Testis (tissue), 2 donors: ENCODE measurements at regions not wholly inside any gene's neighbourhood (a gene's known extent, or its start where the extent isn't known, plus 50 kb on each side); places are given as distances from the start of the nearest gene placed in this dataset.

ENCODE experiments used
- DNase-seq: peaks from one replicate; pipeline ENCODE4 v3.0.0-alpha.2; 2019
- H3K27ac ChIP-seq, 2 donors: fragments of 200-600 bp; sonication (generic); one replicate each; pipeline ENCODE4 v1.5.1; 2019
- H3K27me3 ChIP-seq: fragments of 200-600 bp; sonication (generic); one replicate; pipeline ENCODE4 v1.5.1; 2019
- H3K36me3 ChIP-seq: fragments of 200-600 bp; sonication (generic); one replicate; pipeline ENCODE4 v1.5.1; 2017; ENCODE audit warnings: low read depth; ENCODE audit errors: missing control alignments
- H3K4me1 ChIP-seq: fragments of 200-600 bp; sonication (generic); one replicate; pipeline ENCODE4 v1.5.1; 2019
- H3K4me3 ChIP-seq, 2 donors: fragments of 200-600 bp; sonication (generic); one replicate each; pipeline ENCODE4 v1.5.1; 2017 to 2019
- H3K9me3 ChIP-seq: fragments of 200-600 bp; sonication (generic); one replicate; pipeline ENCODE4 v1.5.1; 2017
- CTCF ChIP-seq, 3 experiments: fragments of 450-650 bp in 2 of 3; fragments of 200-600 bp in 1 of 3; sonication (generic) in 1 of 3; IDR thresholded peaks; one replicate each; pipeline ENCODE4 v1.5.1; 2016 to 2019; ENCODE audit warnings: antibody characterized with exemption in 3 of 3, mild to moderate bottlenecking in 2 of 3, moderate library complexity in 1 of 3
- POLR2A ChIP-seq: fragments of 450-650 bp; IDR thresholded peaks from one replicate; pipeline ENCODE4 v1.6.1; 2017; ENCODE audit warnings: antibody characterized with exemption, mild to moderate bottlenecking, moderate library complexity
- WGBS, 2 donors: methylation state at CpG; one replicate each; pipeline ENCODE4 v1.1.5; 2018; 5-methylcytosine and 5-hydroxymethylcytosine counted together
- intact Hi-C: fragments of 100-400 bp; cut with DNase I; formaldehyde crosslinking; loops from one replicate; pipeline ENCODE4 v1.15.1; 2023; ENCODE audit warnings: low total_unique reads

- TF ChIP-seq CTCF (IDR thresholded peaks at IDR 0.05) (no peak), POLR2A (no peak)
- no peak for DNase-seq
- no peak overlapping the region for H3K4me3 ChIP-seq
- H3K4me1 ChIP-seq: no peaks in the 10 kb centered on the region
- no peak overlapping the region for H3K27ac ChIP-seq
- H3K27me3 ChIP-seq: no peaks in the 10 kb centered on the region
- H3K36me3 ChIP-seq: no peaks in the 10 kb centered on the region
- WGBS, 2 donors: 93 to 97% methylated on average over 3 of the region's 3 CpGs
- intact Hi-C loops: no loop called here
- no peaks in the 10 kb centered on the region for H3K9me3 ChIP-seq
Observed at GRCh38 chr12:17333287-17333686, 727.3 kb upstream of the LMO3 start.

GRCh38 chr12:17326649-17327048, 720.7 kb upstream of the LMO3 start:
- WGBS, 2 donors: 43 to 53% methylated on average over 2 of the region's 2 CpGs

DNA sequence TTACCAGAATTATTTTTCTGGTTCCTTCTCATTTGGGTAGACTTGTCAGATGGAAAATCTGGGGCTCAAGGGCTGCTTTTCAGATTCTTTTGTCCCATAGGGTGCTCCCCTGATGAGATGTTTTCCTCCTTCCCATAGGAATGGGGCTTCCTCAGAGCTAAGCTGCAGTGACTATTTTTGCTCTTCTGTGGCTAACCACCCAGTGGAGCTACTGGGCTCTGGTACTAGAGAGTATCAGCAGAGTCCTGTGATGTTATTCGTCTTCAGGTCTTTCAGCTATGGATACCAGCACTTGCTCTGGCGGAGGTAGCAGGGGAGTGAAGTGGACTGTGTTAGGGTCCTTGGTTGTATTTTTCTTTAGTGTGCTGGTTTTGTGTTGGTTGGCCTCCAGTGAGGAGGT, 716.1 kb upstream of the LMO3 start:
- DNase-seq: no peak
- WGBS, 2 donors: 100% methylated on average over 2 of the region's 2 CpGs
- TF ChIP-seq POLR2A (no peak), CTCF (IDR thresholded peaks at IDR 0.05) (no peak)
- no peaks in the 10 kb centered on the region for H3K9me3 ChIP-seq
- no peaks in the 10 kb centered on the region for H3K36me3 ChIP-seq
- no peak overlapping the region for H3K27ac ChIP-seq
- H3K4me3 ChIP-seq: no peak overlapping the region
- H3K27me3 ChIP-seq: no peaks in the 10 kb centered on the region
- intact Hi-C loops: no loop called here
- no peaks in the 10 kb centered on the region for H3K4me1 ChIP-seq

More at GRCh38 chr12:17326649-17327048, 720.7 kb upstream of the LMO3 start:
- intact Hi-C loops: no loop called here
- H3K9me3 ChIP-seq: no peaks in the 10 kb centered on the region
- H3K4me3 ChIP-seq: no peak overlapping the region
- no peaks in the 10 kb centered on the region for H3K36me3 ChIP-seq
- DNase-seq: no peak
- no peaks in the 10 kb centered on the region for H3K4me1 ChIP-seq
- no peak for TF ChIP-seq POLR2A
- TF ChIP-seq CTCF (IDR thresholded peaks at IDR 0.05): no peak
- H3K27me3 ChIP-seq: no peaks in the 10 kb centered on the region
- no peak overlapping the region for H3K27ac ChIP-seq

DNA sequence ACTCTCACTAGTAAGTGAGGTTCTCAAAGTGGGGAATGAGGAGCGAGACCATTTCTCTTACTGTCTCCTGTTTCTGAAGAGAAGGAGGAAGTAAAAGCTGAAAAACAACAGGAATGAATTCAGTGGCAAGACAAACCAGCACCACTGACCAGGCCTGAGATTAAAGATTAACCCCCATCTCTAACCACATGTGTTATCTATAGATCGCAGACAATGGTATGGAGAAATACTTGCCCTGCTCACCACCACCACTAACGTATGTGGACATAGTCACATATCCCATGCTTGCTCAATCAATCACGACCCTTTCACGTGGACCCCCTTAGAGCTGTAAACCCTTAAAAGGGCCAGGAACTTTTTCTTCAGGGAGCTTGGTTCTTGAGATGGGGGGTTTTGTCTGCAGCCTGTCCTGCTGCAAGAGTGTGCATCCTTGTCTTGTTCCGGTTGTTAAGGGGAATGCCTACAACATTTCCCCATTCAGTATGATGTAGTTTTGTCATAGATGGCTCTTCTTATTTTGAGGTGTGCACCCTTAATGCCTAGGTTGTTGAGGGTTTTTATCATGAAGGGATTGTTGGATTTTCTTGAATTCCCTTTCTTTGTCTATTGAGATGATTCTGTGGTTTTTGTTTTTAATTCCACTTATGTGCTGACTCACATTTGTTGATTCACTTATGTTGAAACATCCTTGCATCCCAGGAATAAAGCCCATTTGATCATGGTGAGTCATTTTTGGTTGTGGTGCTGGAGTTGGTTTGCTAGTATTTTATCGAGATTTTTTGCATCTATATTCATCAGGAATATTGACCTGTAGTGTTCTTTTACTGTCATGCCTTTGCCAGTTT, 698.8 kb upstream of the LMO3 start:
- no peak for TF ChIP-seq POLR2A
- TF ChIP-seq CTCF (IDR thresholded peaks at IDR 0.05): no peak
- DNase-seq: no peak
- Histone ChIP-seq H3K27ac (no peak overlapping the region), H3K36me3 (no peaks in the 10 kb centered on the region), H3K9me3 (no peaks in the 10 kb centered on the region), H3K4me1 (no peaks in the 10 kb centered on the region), H3K4me3 (no peak overlapping the region), H3K27me3 (no peaks in the 10 kb centered on the region)
- WGBS, 2 donors: 90 to 91% methylated on average over 7 of the region's 7 CpGs
- intact Hi-C loops: no loop called here

DNA sequence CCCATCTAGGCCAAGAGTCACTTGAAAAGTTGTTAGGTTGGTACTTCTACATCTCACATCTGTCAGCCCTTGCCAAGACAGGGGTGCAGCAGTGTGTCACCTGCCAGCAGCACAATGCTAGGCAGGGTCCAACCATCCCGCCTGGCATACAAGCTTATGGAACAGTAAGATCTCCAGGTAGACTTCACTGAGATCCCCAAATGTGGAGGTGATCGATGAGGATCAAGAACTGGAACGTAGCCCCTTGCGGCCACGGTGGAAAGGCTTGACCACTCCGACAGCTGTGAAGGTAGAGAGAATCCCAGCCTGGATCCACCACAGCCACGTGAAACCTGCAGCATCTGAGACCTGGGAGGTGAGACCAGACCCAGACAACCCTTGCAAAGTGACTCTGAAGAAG, 696.0 kb upstream of the LMO3 start:
- TF ChIP-seq POLR2A (no peak), CTCF (IDR thresholded peaks at IDR 0.05) (no peak)
- no peak overlapping the region for H3K27ac ChIP-seq
- no peaks in the 10 kb centered on the region for H3K4me1 ChIP-seq
- H3K9me3 ChIP-seq: no peaks in the 10 kb centered on the region
- no peak for DNase-seq
- H3K36me3 ChIP-seq: no peaks in the 10 kb centered on the region
- no peaks in the 10 kb centered on the region for H3K27me3 ChIP-seq
- H3K4me3 ChIP-seq: no peak overlapping the region
- WGBS, 2 donors: 95 to 100% methylated on average over 1 to 7 of the region's 7 CpGs
- intact Hi-C loops: no loop called here
